ENCODE measurements at regions not wholly inside any gene's neighbourhood (a gene's known extent, or its start where the extent isn't known, plus 50 kb on each side); places are given as distances from the start of the nearest gene placed in this dataset.

DNA sequence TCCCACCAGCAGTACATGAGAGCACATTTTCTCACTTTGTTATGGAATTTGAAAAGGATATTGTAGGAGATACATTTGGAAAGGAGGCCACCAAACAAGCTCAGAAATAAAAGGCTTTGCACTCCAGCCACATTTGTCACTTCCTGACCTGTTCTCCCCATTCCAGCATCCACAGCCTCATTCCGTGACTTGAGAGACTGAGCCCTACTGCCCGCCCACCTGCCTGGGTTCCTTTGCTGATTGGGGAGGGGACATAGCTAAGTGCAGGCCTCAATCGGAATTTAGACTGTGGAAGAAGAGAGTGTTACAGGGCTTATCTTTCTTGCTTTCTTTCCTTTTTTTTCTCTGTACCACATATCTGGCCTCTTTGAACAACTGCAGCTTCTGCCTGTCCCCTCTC is 735.4 kb upstream of the TMEM132C start:
- no TSS peak for BruUV-seq (replicated peaks)

More for the DNA sequence above, 735.4 kb upstream of the TMEM132C start:
- Histone ChIP-seq H3K9me3 (replicated peaks; ENCODE audit: control insufficient read depth, insufficient read depth, low read length) (peaks cover 5% of the 10 kb centered on the region), H2AFZ (ENCODE audit: low read depth, low read length) (no peak overlapping the region), H3K36me3 (ENCODE audit: control insufficient read depth in 2 of 2, extremely low read depth in 1 of 2, insufficient read depth in 2 of 2, low read length in 2 of 2) (no peaks in the 10 kb centered on the region), H3K9ac (replicated peaks; ENCODE audit: extremely low read depth, insufficient read depth, low read length) (no peak overlapping the region), H3K4me2 (ENCODE audit: insufficient read depth, low read length) (no peak overlapping the region), H3K4me3 (replicated peaks in 1 of 3; ENCODE audit: insufficient read depth in 1 of 3, low read depth in 1 of 3, low read length in 3 of 3) (no peak overlapping the region), H3K79me2 (ENCODE audit: control insufficient read depth, insufficient read depth, low read length) (no peaks in the 10 kb centered on the region), H3K9me1 (replicated peaks; ENCODE audit: control insufficient read depth, extremely low read depth, insufficient read depth, low read length) (no peaks in the 10 kb centered on the region), H3K27me3 (ENCODE audit: control insufficient read depth in 2 of 2, insufficient read depth in 2 of 2, low read length in 2 of 2) (no peaks in the 10 kb centered on the region), H3K4me1 (ENCODE audit: control insufficient read depth, extremely low read depth, insufficient read depth, low read length) (no peaks in the 10 kb centered on the region), H4K20me1 (replicated peaks; ENCODE audit: control insufficient read depth, extremely low read depth, insufficient read depth, low read length) (no peaks in the 10 kb centered on the region), H3K27ac (ENCODE audit: insufficient read depth, low read depth, low read length) (no peak overlapping the region)
- TF ChIP-seq FOS (IDR thresholded peaks at IDR 0.05; ENCODE audit: borderline replicate concordance, insufficient read depth, low read length) = no peak
- TF ChIP-seq POLR2AphosphoS5 (IDR thresholded peaks at IDR 0.05; ENCODE audit: insufficient read depth, low read depth, low read length) = no peak
- TF ChIP-seq MYC (IDR thresholded peaks at IDR 0.05; ENCODE audit: low read depth, low read length) = no peak
- TF ChIP-seq, protein P1, sequence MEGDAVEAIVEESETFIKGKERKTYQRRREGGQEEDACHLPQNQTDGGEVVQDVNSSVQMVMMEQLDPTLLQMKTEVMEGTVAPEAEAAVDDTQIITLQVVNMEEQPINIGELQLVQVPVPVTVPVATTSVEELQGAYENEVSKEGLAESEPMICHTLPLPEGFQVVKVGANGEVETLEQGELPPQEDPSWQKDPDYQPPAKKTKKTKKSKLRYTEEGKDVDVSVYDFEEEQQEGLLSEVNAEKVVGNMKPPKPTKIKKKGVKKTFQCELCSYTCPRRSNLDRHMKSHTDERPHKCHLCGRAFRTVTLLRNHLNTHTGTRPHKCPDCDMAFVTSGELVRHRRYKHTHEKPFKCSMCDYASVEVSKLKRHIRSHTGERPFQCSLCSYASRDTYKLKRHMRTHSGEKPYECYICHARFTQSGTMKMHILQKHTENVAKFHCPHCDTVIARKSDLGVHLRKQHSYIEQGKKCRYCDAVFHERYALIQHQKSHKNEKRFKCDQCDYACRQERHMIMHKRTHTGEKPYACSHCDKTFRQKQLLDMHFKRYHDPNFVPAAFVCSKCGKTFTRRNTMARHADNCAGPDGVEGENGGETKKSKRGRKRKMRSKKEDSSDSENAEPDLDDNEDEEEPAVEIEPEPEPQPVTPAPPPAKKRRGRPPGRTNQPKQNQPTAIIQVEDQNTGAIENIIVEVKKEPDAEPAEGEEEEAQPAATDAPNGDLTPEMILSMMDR (IDR thresholded peaks at IDR 0.05; ENCODE audit: extremely low read depth in 1 of 2, insufficient read depth in 1 of 2, low read depth in 1 of 2, low read length in 2 of 2) = no peak
- no peak for TF ChIP-seq POLR2A (IDR thresholded peaks at IDR 0.05; ENCODE audit: low read depth, low read length)
- no peak for TF ChIP-seq MAX (IDR thresholded peaks at IDR 0.05; ENCODE audit: insufficient read depth, insufficient read length)
- no peak for TF ChIP-seq JUN (IDR thresholded peaks at IDR 0.05; ENCODE audit: borderline replicate concordance, insufficient read depth, insufficient read length, low read depth)
- no peak for TF ChIP-seq GATA2 (IDR thresholded peaks at IDR 0.05; ENCODE audit: insufficient read depth, insufficient read length, low read depth, low read length)
- TF ChIP-seq EZH2 (IDR thresholded peaks at IDR 0.05; ENCODE audit: borderline replicate concordance, low read depth, low read length, severe bottlenecking) = no peak
- ChIA-PET POLR2A (no interaction called here), CTCF (interaction anchor here (1.2 kb wide), 1 partner anchor 11 kb away, joined by 3 read pairs; no protein-coding TSS in a partner anchor)
- FAIRE-seq = no peak
- intact Hi-C loops (cut with micrococcal nuclease) = no loop called here
- no peak for DNase-seq (ENCODE audit: low read depth, low spot score)
- dilution Hi-C loops (cut with MboI; ENCODE audit: extremely low pct_ligation_motif_present, low sequenced_read_pairs) = no loop called here

All from endothelial cell of umbilical vein (primary cell).